CD4-positive, alpha-beta T cell treated with Interleukin-4 for 1 hour (primary cell): ENCODE measurements at regions not wholly inside any gene's neighbourhood (a gene's known extent, or its start where the extent isn't known, plus 50 kb on each side); places are given as distances from the start of the nearest gene placed in this dataset.

Experiments
- DNase-seq, 2 donors: peaks; one replicate each; pipeline ENCODE4 v3.0.0-alpha.2; 2020 to 2022

DNA sequence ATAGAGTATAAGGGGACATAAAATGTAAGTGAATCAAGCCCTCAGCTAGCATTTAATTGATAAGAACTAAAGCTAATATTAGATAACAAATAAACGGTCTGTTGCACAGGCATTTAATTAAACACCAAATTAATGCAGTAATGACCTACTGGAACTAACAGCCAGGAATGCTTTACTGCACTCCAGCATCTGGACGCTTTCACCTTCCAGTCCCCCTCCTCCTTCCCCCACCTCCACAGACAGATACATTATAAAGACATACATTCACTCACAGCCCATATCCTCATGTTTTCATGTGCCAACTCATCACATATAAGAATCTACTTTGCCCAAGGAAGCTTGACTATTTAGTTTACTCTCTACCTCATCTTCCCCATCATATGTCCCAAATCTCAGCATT lies 337.4 kb upstream of the PIK3C3 start:
- DNase-seq = no peak

DNA sequence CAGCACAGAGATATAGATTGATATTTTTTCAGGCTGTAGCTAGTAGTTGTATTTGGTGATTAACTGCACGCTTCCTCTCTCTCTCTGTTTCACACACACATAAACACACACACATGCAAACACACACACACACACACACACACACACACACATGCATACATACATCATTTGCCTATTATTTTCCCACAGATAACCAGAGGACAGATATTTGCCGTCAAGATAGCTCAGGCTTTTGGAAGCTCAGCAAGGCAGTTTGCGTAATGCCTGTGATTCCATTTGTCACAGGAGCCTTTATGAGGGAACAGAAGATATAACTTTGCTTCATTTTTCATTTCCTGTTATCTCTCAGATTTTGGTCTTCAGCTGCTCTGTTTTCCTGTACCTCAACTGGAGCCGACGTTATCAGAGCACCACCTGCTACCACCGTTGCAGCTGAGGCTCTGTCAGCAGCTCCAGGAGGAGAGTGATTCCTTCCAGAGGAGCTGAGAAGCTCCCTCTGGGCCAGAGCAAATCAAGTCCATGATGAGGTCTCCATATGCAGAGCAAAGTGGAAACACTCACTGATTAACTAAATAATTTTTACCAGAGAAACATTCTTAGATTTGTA lies 341.9 kb upstream of the PIK3C3 start:
- DNase-seq = no peak

DNA sequence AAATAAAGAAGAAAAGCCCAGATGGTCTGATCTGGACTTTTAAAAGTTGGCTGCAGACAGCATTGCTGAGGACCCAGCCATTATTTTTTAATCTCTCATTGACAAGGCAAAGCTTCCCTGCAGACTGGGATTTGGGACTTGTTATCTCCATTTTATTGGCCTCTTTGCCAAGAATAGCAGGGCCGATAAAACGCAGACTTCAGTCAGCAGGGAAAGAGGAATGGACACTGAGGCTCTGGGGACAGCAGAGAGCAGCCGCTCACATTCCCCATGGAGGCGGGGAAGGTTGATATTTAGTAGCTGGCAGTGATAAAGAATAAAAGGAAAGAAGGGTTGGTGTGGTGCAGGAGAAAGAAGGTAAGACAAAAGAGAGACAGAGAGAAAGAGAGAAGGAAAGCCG lies 350.1 kb upstream of the PIK3C3 start:
- DNase-seq = no peak

DNA sequence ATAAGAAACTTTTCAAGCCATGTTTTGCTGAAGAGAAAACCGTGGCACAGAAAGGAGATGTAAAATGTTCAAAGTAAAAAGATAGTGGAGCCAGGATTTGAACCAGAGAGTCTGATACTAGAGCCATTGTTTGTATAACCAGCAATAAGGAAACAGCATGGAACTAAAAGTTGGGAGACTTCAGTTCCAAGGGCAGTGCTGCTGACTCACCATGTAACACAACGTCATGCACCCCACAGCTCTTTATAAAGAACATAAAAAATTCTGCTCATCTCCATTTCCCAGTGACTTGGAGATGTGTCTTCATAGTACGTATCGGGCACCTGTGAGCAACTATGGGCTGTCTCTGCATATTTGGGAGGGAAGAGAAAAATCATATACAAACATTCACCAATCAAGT lies 353.0 kb upstream of the PIK3C3 start:
- DNase-seq = no peak

DNA sequence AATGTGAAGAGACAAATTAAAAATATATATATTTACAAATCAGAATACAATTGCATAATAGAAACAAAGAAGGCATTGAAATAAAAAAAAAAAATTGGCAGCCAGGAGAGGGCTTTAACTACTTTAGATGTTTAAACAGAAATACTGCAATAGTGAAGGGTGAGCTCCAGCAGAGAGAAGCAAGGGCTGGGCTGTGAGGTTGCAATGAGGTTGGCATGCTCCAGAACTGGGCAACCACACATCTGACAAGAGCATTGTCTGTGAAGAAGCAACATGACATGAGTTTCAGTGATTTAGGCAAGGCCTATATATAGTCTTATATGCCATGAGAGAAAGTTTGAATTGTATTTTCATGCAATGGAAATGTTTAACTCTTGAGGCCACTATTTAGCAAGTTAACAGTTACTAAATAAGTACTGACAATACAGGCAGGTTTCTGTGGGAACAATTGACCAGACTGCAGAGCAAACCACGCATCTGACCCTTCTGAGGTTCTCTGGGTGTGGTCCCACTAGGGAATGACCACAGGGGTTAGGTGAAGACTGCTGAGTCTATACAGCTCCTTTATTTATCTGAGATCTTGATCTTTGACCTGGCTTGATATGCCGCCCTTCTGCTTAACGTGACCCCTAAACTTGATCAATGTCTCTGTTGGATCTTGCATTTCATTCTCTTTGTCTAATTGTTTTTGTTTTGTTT lies 354.2 kb upstream of the PIK3C3 start:
- no peak for DNase-seq

DNA sequence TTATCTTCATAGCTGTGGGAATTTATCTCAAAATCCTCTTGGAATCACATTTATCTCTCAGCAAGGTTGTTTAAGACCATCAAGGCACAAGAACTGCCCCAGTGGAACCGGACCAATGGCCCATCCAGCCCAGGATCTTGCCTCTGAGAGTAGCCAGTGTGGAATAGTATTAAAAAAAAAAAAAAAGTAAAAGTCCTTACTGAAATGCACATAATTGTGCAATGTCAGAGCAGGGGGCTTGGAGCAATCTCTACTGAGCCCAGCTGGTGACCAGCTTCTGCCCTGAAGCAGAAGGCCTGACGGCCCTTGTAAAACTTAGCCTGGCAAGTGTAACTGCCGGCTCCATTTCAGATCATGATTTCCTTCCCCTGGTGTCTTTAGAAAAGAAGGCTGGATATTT lies 355.6 kb upstream of the PIK3C3 start:
- DNase-seq = no peak

DNA sequence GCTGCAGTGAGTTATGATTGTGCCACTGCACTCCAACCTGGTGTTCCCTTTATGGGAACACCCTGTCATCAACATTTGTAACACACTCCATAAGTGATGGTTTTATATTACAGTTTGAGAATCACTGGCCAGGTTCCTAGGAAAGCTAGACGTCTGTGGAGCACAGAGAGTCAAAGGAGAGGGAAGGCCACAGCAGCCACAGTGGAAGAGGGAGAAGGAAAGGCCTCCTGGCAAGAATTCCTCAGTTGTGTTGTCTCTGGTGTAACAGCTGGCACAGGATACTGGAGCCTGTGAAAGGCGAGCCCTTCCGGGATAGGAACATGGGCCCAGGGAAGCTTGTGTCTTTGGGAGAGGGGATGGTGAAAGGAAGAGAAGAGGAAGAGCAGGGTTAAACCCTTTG lies 360.5 kb upstream of the PIK3C3 start:
- no peak for DNase-seq

DNA sequence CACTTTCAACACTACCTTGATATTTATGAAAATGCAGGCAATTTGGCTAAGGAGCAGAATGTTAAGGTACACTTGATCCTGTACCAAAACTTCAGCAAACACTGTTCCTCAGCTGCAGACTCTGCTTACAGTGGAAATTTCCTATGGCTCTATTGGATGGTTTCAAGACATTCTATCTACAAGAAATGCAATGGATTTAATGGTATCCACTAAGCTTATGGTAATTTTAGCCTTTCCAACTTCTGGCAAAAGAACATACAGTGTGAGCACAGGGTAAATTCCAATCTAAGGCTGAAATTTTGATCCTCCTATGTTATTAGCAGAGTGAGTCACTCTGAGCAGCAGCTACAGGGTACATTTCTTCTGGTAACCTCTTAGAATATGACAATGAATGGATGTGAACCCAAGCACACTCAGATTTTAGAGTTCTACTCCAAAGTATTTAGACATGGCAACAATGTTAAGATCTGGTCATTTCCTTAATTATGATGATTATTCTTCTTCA lies 361.8 kb upstream of the PIK3C3 start:
- DNase-seq = no peak

DNA sequence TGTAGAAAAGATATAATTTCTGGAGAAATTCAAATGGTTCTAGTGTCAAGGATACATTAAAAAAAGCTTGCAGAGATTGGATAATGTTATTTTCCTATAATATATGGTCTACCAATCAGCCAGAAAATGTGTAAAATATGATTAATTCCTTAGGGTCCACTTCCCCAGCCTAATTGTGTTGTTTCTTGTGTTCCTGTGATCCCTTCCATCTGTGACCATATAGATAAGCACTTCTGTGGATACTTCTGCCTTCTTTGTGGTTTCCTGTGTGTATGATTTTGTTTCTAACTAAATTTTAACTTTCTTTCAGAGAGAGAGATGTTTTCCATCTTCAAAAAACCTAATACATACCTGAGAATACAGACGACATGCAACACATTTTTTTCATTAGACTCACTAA lies 367.1 kb upstream of the PIK3C3 start:
- no peak for DNase-seq

DNA sequence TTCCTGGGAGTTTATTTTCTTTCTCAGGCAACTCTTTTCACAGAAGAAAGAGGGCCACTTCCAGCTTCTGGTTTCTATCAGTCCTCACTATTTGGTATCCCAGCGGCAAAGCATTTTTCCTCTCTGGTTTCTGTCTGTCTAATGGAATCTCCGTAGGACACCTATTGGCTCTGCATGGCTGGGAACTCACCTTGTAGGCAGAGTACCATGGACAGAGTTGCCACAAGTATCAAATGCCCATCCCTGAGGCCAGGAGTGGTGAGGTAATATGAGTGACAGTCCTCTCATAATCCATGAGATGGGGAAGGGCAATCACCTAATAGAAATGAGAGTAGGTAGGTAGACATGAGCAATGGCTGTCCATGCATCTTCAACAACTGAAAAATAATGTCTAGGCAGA lies 369.5 kb upstream of the PIK3C3 start:
- DNase-seq = no peak

DNA sequence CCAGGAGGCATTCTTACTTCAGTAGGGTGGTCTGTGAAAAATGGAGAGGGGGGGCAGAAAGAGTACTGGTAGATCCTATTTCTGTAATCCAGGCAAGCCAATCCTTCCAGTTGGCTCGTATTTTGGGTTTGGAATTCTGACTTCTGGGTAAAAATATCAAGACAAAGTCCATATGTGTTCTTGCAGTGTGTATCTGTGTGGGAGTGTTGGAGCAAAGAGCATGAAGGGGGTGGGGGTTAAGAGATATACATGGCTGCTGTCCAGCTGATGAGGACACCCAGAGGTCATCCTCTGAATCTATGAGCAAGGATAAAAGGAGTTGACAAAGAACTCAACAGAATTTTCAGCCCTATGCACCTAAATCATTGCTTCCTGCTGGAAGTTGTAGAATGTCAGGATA lies 375.8 kb upstream of the PIK3C3 start:
- no peak for DNase-seq

DNA sequence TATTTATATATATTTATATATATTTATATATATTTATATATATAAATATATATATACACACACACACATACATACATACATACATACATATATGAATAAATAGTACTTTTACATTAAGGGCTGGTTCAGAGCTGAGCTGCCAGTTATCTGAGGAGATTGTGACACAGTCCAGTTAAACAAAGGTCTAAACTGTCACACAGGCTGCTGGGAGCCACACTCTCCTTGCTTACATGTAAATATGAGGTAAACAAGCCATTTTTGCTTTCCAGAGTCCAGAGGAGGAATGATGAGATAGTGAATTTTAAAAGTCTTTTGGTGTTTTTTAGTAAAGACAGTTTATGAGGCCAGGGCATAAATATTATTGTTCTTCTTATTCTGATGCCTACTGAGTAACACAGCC lies 377.5 kb upstream of the PIK3C3 start:
- no peak for DNase-seq

DNA sequence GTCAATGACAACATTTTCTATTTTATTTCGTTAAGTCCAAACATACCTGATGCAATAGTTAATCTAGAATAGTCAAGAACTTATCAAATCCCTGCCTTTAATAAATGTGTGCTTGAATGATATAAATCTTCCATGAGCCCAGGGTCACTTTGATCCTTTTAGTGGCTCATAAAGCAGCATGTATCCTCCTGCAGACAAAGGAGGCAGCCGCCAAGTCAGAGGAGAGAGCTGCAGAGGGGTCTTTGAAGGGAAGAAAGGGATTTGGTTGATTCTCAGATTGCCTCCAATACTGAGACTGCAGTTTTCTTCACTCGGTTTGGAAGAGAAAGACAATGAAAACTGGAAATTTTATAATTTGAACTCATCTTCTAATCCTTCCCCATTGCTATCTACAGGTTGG lies 378.4 kb upstream of the PIK3C3 start:
- DNase-seq = no peak

DNA sequence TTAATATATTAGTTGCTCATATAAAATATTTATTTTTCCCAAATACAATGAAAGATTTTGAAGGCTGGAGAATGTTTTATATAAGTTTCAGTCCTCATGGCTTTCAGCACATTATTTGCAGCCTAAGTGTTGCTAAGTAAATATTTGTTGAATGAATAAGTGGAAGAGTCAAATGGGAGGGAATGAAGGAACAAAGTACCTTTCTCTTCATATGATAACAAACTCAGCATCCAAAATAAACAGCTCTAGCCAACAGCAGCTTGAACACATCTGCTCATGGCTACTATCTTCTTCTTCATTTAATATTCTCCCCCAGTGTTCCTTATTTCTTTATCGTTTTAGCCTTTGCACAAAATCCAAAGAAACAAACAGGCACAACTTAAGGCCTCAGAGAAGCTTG lies 385.2 kb upstream of the PIK3C3 start:
- DNase-seq = no peak

DNA sequence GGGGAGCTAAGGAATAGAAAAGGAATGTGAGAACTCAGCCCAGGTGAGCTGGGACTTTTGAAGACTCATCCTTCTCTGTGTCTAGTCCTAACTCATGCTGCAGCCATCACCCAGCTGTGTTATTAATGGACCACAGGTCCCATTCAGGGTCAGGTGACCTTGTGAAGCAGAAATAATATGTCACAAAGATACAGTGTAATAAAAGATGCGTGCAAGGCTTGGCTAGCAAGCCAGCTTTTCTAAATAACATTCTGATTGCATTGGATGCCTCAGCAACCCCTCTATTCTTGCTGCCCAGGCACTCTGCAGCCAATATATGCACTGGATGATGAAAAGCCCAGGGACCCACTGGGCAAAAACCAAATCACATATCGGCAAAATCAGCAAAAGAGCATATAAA lies 393.1 kb upstream of the PIK3C3 start:
- DNase-seq = no peak

DNA sequence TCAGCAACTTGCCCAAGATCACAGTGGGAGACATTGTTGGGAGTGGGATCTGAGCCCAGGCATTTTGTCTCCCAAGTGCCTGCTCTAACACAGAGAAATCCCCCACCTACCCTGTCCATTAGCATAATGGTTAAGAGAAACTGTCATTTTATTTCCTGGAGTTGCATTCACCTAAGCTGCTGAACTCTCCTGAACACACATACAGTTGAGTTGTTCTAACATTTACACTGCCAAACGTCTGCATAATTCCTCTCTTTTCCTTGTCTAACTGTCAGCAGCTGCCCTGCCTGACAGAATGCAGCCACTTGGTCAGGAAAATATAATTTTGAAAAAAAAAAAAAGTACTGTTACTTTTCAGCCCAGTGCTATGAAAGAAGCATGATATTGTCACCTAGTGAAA lies 396.3 kb upstream of the PIK3C3 start:
- no peak for DNase-seq

DNA sequence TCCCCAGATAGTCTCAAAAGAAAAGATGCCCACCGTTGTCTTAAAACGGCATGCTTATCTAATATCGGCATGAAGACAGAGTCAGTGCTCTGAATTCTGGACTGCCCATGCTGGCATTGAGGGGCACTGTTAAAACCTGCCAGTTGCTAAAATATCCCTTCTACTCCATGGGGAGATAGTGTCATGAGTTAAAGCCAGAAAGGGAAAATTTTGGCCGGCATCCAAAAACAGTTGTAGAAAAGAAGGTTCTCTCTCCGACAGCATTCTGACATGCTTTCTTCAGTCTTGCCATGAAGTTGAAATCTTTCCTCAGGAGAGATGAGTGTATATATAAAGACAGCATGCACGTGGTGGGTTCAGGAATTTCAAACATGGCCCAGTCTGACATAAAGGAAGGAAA lies 401.3 kb upstream of the PIK3C3 start:
- no peak for DNase-seq

DNA sequence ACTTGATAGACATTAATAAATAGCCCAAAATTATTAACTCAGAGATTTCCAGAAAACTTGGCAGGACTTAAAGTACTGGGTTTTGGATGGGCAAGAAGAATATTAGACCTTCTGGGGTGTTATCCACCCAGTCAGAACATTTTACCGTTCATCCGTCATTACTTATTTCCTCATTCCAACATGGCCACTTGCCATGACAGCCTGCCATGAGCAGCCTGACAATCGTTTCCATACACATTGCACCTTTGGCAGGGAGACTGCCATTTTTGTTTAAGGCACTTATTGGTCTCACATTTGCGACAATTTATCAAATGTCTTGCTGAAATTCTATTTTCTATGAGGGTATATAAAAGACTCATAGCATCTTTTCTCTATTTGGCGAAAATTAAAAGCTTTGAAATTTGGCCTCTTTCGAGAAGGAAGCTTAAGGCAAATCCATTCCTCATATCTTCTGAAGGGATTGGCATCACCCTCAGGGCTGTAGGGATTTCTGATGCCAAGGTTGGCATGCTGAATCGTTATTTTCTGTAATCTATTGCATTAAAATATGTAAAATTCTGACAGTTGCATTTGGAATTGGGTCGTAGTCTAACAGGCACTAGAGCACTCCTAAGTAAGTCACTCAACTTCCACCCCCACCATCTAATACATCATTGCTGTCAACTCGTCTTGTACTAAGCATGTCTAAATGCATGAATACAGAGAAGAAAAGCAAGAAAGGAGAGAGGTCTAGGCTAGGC lies 406.3 kb upstream of the PIK3C3 start:
- no peak for DNase-seq

DNA sequence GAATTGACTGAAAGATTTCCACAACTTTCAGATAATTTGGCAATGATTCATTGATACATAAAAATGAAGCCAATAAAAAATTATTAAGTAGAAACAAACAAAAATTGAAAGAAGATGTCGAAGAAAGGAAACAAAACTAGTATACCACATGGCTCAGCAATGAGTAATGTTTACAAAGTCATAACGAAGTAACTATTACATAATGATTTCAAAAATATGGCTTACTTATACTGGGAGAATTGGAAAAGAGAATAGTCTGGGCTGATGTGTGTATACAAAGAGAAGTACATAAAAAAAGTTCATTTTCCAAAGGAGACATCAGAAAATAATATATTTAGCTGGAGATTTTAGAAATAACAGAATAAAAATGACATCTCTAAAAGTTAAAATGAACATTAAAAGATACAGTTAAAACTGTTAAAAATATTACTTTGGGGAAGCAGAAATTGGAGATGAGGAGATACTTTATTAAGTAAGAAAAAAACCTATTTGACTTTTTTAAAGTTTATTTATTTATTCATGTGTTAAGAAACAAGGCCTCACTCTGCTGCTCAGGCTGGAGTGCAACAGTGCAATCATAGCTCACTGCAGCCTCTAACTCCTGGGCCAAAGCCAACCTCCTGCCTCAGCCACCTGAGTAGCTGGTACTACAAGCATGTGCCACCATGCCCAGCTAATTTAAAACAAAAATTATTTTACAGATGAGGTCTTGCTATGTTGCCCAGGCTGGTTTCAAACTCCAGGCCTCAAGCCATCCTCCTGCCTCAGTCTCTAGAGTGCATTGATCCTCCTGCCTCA lies 409.7 kb upstream of the PIK3C3 start:
- no peak for DNase-seq

DNA sequence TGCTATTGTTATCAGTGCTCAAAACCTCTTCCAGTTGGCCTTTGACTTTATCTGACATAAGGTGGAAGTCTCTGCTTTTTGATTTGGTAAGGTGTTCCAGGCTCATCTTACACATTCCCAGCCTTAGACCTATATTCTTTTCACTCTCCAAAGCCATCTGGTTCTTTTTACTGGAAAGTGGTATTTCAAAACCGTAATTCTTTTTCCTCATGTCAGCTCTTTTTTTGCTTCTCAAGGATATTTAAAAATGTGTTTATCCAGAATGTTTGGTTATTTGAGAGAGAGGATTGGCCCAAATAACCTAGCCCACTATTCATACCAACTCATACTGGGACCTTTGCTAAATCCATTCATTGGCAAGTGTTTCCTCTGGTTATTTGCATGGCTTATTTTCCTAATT lies 411.2 kb upstream of the PIK3C3 start:
- no peak for DNase-seq

DNA sequence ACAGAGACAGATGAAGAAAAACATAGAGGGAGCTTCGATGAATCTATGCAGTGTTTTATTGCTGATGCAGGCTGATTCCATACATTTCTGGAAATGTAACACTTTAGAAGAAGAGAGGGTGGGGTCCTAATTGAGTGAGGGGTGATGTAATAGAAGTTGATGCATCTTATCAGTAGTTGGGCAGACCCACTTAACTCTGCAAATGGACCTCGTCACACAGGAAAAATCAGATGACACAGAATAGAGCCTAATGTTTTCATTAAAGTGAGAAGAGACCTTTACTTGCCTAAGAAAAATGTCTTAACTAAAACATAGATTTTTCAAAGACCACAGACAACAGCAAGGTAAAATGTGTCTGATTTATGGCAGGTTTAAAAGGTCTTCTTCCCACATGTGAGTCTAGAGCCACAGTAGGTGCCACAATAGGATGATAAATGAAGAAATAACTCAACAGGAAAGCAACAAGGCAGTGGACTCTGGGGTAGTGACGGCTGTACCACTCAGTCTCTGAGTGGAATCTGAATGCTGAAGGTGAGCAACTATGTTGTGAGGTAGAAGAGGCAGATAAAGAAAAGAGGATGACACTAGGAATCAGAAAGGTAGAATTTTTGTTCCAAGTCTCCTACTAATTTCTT lies 414.7 kb upstream of the PIK3C3 start:
- no peak for DNase-seq

DNA sequence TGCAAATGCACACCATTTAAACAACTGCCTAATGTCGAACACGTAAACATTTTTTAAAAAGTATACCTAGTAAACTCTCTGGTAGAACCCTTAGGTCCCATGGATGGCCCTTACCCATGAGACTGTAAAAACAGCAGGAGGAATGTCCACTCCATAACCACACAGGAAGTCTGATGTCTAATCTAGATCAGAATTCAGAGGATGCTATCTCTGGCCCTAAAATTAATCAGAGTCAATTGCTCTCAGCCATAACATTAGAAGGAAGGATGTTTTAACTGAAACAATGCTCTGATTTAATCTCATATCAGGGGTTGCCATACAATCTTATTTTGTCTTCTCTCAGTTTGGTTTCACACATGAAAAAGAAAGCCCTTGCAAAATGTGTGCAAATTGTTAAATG lies 416.3 kb upstream of the PIK3C3 start:
- no peak for DNase-seq

DNA sequence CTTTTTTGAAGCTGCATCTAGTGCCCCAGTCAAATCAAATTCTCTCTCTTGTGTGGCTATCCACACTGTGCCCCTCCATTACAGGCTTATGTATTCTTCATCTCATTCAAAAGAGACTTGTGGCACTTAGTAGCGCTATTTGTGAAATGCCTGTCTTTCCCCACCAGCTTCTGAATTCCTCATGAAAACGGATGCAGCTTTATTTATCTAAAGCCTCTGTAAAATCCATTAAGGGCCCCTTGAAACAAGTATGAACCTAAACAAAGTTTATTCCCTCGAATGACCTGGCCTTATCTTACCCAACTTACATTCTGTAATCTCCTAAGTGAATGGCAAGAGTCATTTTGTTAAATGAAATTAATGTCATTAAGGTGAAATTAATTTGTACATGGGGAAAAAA lies 417.4 kb upstream of the PIK3C3 start:
- no peak for DNase-seq
